Mucosa of rectum (tissue), 2 donors: ENCODE measurements at regions not wholly inside any gene's neighbourhood (a gene's known extent, or its start where the extent isn't known, plus 50 kb on each side); places are given as distances from the start of the nearest gene placed in this dataset.

Source experiments
- H3K27ac ChIP-seq, 2 donors: one replicate each; pipeline ENCODE4 v1.7.0; 2013; ENCODE audit warnings: inconsistent platforms in 2 of 2, low read depth in 2 of 2, low read length in 2 of 2
- H3K27me3 ChIP-seq, 2 donors: one replicate each; pipeline ENCODE4 v1.7.0; 2013; ENCODE audit warnings: low read length in 2 of 2; ENCODE audit not compliant: control insufficient read depth in 2 of 2, insufficient read depth in 2 of 2
- H3K36me3 ChIP-seq, 2 donors: one replicate each; pipeline ENCODE4 v1.7.0; 2013; ENCODE audit warnings: low read length in 2 of 2; ENCODE audit not compliant: control insufficient read depth in 2 of 2, insufficient read depth in 2 of 2
- H3K4me1 ChIP-seq, 2 donors: one replicate each; pipeline ENCODE4 v1.7.0; 2013; ENCODE audit warnings: low read length in 2 of 2, mild to moderate bottlenecking in 1 of 2; ENCODE audit not compliant: control insufficient read depth in 2 of 2, insufficient read depth in 2 of 2
- H3K4me3 ChIP-seq, 2 donors: one replicate each; pipeline ENCODE4 v1.7.0; 2013; ENCODE audit warnings: low read length in 2 of 2
- H3K9ac ChIP-seq, 2 donors: one replicate each; pipeline ENCODE4 v1.7.0; 2013; ENCODE audit warnings: low read length in 2 of 2, low read depth in 1 of 2, mild to moderate bottlenecking in 1 of 2
- H3K9me3 ChIP-seq, 2 donors: one replicate each; pipeline ENCODE4 v1.7.0; 2013; ENCODE audit warnings: low read length in 2 of 2; ENCODE audit not compliant: control insufficient read depth in 2 of 2
- donor health status: healthy.
- donor health status: Normal muscosa, but diverticular disease.

DNA sequence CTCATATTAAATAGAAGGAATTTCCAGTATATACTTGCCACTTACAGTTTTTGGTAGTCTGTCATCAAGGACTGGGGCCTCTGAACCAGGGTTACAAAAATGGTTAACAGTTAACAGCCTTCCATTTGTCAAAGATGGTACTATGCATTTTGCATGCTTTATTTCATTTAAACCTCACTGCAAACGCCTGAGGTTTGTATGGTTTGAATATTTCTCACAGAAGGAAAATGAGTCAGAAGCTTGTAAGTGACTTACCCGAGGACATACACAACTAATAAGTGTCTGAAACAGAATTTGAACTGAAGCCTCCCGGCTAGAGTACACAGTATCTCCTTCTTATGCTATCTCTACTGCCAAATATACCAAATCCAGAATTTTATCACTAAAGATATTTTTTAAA lies 1593.5 kb upstream of the ACVR2A start:
- Histone ChIP-seq H3K4me3 (no peak overlapping the region), H3K9me3 (no peaks in the 10 kb centered on the region), H3K27me3 (no peaks in the 10 kb centered on the region), H3K27ac (no peak overlapping the region), H3K9ac (no peak overlapping the region), H3K4me1 (no peaks in the 10 kb centered on the region), H3K36me3 (no peaks in the 10 kb centered on the region)

GRCh38 chr2:146246736-146247523 lies 1597.9 kb upstream of the ACVR2A start:
- no peak overlapping the region for H3K27ac ChIP-seq
- H3K4me3 ChIP-seq = no peak overlapping the region
- H3K36me3 ChIP-seq = no peaks in the 10 kb centered on the region
- no peaks in the 10 kb centered on the region for H3K9me3 ChIP-seq
- no peaks in the 10 kb centered on the region for H3K4me1 ChIP-seq
- no peaks in the 10 kb centered on the region for H3K27me3 ChIP-seq
- no peak overlapping the region for H3K9ac ChIP-seq

GRCh38 chr2:146246002-146246735 lies 1598.7 kb upstream of the ACVR2A start:
- Histone ChIP-seq H3K36me3 (no peaks in the 10 kb centered on the region), H3K27me3 (no peaks in the 10 kb centered on the region), H3K27ac (no peak overlapping the region), H3K9ac (no peak overlapping the region), H3K4me3 (no peak overlapping the region), H3K9me3 (no peaks in the 10 kb centered on the region), H3K4me1 (no peaks in the 10 kb centered on the region)

DNA sequence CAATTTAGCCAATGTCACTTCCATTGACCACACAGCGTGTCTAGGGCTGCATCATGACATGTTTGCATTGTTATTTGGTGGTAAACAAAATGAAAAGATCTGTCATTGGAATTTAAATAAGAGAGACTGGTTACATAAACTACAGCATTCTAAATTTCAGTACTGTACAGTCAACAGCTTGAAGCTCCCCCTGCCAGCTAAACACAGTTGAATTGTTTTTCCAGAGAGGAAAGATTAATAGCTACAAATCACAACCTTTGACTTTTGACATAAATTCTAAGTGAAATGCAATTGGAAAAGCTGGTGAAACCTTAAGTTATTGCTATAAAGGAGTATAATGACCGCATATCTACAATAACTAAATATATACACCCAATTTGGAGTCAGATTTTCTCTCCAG lies 1600.0 kb upstream of the ACVR2A start:
- no peaks in the 10 kb centered on the region for H3K9me3 ChIP-seq
- no peak overlapping the region for H3K9ac ChIP-seq
- H3K27me3 ChIP-seq = no peaks in the 10 kb centered on the region
- H3K36me3 ChIP-seq = no peaks in the 10 kb centered on the region
- H3K4me1 ChIP-seq = no peaks in the 10 kb centered on the region
- H3K27ac ChIP-seq = no peak overlapping the region
- H3K4me3 ChIP-seq = no peak overlapping the region

DNA sequence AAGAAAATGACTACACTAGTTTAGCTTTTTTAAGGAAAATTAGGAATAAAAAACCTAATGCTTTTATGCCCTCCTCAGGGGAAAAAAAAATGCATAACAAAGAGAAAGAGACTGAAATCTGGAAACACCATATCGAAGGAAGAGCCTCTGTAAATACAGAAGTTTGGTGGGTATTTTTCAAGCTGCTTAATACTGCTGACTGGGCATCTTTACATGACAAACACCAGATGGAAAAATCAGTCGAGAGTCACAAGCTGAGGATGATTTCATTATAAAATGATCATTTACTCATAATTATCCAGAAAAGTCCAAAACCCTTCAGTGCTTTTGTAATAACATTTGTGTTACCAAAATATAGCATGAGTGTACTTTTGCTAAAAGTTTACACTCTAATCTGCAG lies 1600.7 kb upstream of the ACVR2A start:
- Histone ChIP-seq H3K9ac (no peak overlapping the region), H3K27ac (no peak overlapping the region), H3K4me1 (no peaks in the 10 kb centered on the region), H3K9me3 (no peaks in the 10 kb centered on the region), H3K27me3 (no peaks in the 10 kb centered on the region), H3K36me3 (no peaks in the 10 kb centered on the region), H3K4me3 (no peak overlapping the region)

- no peaks in the 10 kb centered on the region for H3K36me3 ChIP-seq
- H3K9me3 ChIP-seq = no peaks in the 10 kb centered on the region
- H3K4me3 ChIP-seq = no peak overlapping the region
- no peaks in the 10 kb centered on the region for H3K4me1 ChIP-seq
- no peaks in the 10 kb centered on the region for H3K27me3 ChIP-seq
- no peak overlapping the region for H3K9ac ChIP-seq
- H3K27ac ChIP-seq = no peak overlapping the region
Observed at GRCh38 chr2:146241023-146241422, 1603.8 kb upstream of the ACVR2A start.

DNA sequence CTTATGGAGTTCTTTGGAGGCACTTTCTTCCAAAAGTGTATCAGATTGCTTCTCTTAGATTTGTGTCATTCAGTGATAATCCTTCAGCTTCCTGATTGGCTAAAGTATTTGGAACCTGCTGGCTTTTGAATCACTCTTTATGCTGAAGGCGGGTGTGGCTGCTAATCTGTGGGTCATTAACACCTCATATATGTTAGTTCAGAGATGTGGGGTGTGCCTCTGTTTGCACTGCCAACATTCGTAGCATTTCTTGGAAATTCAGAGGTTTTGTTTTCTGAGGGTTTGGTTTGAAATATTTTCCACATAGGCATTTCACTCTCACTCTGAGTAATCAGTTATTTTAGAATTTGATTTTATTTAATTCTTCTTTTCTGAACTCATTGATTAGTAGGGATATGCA lies 1604.4 kb upstream of the ACVR2A start:
- Histone ChIP-seq H3K36me3 (no peaks in the 10 kb centered on the region), H3K4me1 (no peaks in the 10 kb centered on the region), H3K9me3 (no peaks in the 10 kb centered on the region), H3K27ac (no peak overlapping the region), H3K27me3 (no peaks in the 10 kb centered on the region), H3K9ac (no peak overlapping the region), H3K4me3 (no peak overlapping the region)

DNA sequence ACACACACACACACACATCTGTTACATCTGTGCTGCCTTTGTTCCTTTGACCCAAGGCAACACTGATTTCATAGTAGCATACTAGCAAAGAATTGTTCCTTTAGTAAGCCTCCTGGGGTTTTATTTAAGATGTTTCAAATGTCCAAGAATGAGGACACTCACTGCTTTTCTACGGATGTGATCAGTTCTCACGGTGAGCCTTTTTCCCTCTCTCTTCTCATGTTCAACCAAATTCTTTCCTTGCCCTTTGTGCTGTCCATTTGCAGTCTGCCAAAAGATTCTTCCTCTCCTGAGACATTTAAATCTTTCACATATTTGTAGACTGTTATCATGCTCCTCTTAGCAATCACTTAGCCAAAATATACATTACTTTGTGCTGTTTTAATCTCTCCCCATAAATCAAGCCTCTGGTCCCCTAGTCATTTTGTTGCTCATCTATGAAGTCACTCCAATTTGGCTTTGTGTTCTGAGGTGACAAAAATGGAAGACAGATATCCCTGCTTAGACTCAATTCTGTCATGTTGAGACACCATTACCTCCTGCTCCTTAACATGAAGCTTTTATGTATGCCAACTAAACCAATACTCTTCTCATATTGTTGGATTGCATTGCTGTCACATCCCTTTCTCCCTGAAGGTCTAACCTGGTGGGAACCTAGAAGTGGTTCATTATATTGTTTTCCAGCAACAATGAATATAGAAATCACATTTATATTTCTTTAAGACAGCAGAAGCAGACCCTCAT lies 1605.3 kb upstream of the ACVR2A start:
- Histone ChIP-seq H3K4me1 (no peaks in the 10 kb centered on the region), H3K27me3 (no peaks in the 10 kb centered on the region), H3K36me3 (no peaks in the 10 kb centered on the region), H3K9ac (no peak overlapping the region), H3K9me3 (no peaks in the 10 kb centered on the region), H3K27ac (no peak overlapping the region), H3K4me3 (no peak overlapping the region)

- Histone ChIP-seq H3K9me3 (no peaks in the 10 kb centered on the region), H3K4me3 (no peak overlapping the region), H3K9ac (no peak overlapping the region), H3K4me1 (no peaks in the 10 kb centered on the region), H3K27me3 (no peaks in the 10 kb centered on the region), H3K36me3 (no peaks in the 10 kb centered on the region), H3K27ac (no peak overlapping the region)
Observed at GRCh38 chr2:146238254-146238966, 1606.4 kb upstream of the ACVR2A start.
